Epithelial cell of esophagus (primary cell): ENCODE measurements at regions not wholly inside any gene's neighbourhood (a gene's known extent, or its start where the extent isn't known, plus 50 kb on each side); places are given as distances from the start of the nearest gene placed in this dataset.
A peak's percentile ranks its signal among the peaks of the same experiment; 100 is the strongest.

Experiments used
- DNase-seq: peaks from one replicate; pipeline ENCODE4 v3.0.0; 2010; ENCODE audit warnings: low read depth
- H3K4me3 ChIP-seq: 2 replicates; pipeline ENCODE4 v1.5.1; 2011; ENCODE audit warnings: mild to moderate bottlenecking, low read length, control low read depth
- TF ChIP-seq, protein P1 (sequence below): IDR thresholded peaks from 2 replicates; pipeline ENCODE4 v1.5.1; 2011; ENCODE audit warnings: low read depth, mild to moderate bottlenecking, low read length, control low read depth, inconsistent platforms; ENCODE audit not compliant: insufficient read depth; ENCODE audit errors: missing control alignments

DNA sequence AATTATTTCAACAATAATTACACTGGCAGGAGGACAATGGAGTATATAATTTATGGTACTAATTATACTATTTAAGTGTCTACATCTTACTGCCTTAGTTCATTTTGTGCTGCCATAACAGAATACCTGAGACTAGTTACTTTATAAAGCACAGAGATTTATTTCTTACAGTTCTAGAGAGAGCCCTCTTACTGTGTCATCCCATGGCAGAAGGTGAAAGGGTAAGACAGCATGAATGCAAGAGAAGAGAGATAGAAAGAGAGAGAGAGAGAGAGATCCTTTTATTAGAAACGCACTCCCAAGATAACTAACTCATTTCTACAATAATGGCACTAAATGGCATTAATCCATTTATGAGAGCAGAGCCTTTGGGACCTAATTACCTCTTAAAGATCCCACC, 314.7 kb downstream of the EPM2A start:
- no peak overlapping the region for H3K4me3 ChIP-seq
- DNase-seq, result no peak
- TF ChIP-seq, protein P1, sequence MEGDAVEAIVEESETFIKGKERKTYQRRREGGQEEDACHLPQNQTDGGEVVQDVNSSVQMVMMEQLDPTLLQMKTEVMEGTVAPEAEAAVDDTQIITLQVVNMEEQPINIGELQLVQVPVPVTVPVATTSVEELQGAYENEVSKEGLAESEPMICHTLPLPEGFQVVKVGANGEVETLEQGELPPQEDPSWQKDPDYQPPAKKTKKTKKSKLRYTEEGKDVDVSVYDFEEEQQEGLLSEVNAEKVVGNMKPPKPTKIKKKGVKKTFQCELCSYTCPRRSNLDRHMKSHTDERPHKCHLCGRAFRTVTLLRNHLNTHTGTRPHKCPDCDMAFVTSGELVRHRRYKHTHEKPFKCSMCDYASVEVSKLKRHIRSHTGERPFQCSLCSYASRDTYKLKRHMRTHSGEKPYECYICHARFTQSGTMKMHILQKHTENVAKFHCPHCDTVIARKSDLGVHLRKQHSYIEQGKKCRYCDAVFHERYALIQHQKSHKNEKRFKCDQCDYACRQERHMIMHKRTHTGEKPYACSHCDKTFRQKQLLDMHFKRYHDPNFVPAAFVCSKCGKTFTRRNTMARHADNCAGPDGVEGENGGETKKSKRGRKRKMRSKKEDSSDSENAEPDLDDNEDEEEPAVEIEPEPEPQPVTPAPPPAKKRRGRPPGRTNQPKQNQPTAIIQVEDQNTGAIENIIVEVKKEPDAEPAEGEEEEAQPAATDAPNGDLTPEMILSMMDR, result no peak

DNA sequence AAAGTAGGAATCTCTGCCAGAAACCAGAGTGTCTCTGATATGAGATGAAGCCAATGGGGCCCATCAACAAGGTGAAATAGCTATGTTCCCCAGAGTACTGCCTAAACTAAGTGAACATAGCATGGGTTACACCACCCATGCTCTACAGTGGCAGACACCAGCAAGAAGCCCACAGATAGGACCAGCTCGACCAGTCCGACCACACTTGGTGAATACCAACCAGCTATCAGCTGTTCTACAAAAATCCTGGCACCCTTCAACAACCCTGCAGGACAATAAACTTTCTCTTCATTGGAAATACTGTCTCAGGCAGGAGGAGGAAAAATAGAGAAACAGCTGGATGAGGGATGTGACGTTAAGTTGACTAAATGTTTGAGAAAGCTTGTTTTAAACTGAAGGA, 311.4 kb downstream of the EPM2A start:
- DNase-seq, result peak; percentile 48
- no peak overlapping the region for H3K4me3 ChIP-seq
- TF ChIP-seq, protein P1, result no peak

DNA sequence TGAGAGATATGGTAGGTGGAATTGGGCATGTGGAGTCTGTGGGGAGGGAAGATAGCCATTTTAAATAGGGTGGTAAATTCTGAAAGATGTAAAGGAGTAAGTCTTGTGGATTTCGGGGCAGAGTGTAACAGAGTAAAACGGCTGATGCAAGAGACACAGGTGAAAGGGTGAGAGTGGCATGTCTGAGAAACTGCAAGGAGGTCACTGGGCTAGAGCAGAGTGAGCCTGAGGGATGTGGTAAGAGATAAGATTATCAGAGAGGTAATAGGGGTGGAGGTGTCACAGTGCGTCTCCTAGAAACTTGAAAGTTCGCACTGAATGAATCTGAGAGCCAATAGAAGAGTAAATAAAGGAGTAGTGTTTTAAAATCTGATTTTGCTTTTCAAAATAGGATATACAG, 308.1 kb downstream of the EPM2A start:
- TF ChIP-seq, protein P1, result no peak
- DNase-seq, result no peak
- H3K4me3 ChIP-seq, result no peak overlapping the region

DNA sequence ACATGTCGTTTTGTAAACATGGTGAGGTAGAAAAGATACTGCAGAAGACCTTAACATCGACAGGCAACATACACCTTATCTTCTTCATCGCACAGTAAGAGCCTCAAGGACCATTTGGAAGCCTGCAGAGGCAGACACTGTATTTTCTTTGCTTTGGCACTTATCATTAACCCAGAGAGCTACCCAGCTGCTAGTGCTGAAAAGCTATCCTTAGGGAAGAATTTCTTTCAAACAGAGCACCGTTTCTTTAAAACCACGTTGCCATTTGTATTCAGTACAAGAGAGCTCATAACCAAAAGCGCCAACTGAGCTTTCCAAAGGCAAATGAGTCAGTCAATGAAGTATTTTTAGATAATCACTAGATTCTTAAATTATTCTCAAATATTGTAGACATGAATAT, 306.6 kb downstream of the EPM2A start:
- TF ChIP-seq, protein P1, result no peak
- H3K4me3 ChIP-seq, result no peak overlapping the region
- no peak for DNase-seq

- no peak for DNase-seq
- TF ChIP-seq, protein P1, result no peak
Observed at GRCh38 chr6:145442110-145442509, 293.2 kb downstream of the EPM2A start.

DNA sequence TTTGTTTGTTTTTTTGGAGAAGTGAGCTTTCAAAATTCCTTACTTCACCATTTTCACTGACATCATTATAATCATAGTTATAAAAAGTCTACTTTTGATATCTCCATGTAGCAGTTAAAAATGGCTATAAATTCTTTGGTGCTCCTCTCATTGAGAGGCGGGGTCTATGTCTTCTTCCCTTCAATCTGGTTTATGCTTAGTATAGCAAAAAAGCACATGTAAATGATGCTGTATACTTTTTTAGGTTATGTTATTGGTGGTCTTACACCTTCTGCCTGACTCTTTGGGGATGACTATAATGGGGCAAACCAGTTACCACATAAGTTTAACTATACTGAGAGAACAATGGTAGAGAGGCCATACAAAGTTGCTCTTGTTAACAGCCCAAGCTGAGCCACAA, 289.6 kb downstream of the EPM2A start:
- TF ChIP-seq, protein P1, result no peak
- no peak for DNase-seq
- H3K4me3 ChIP-seq, result no peak overlapping the region

More at GRCh38 chr6:145442110-145442509, 293.2 kb downstream of the EPM2A start:
- H3K4me3 ChIP-seq, result no peak overlapping the region

DNA sequence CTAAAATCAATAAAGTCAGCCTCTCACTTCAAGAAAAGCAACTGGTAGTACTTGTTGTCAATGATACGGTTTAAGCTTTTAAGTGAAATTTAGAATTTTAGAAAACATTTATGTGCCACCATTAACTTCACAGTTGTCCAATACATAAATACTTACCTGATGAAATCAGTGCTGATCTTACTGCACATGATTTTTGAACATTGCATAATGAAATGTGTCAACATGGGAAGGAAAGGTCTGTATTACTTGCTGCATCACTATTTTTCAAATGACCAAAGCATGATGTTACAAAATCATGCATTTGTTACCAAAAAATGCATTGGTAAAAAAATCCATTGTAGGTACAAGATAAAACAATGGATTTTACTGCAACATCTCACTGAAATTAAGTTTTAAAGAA, 284.3 kb downstream of the EPM2A start:
- peak; percentile 45 for DNase-seq
- TF ChIP-seq, protein P1, result no peak
- no peak overlapping the region for H3K4me3 ChIP-seq
